GM19455 (cell line): ENCODE measurements at regions not wholly inside any gene's neighbourhood (a gene's known extent, or its start where the extent isn't known, plus 50 kb on each side); places are given as distances from the start of the nearest gene placed in this dataset.

Experiments used
- ATAC-seq: cut with Tn5 transposase; IDR thresholded peaks from one replicate; pipeline ENCODE4 v1.9.1; 2021; ENCODE audit not compliant: unreplicated experiment

- no peak for ATAC-seq
These were observed 76.4 kb downstream of the CXXC4 start for GRCh38 chr4:104418286-104418685.

GRCh38 chr4:104417357-104417882, 77.3 kb downstream of the CXXC4 start:
- ATAC-seq: no peak

- ATAC-seq: no peak
These were observed 77.9 kb downstream of the CXXC4 start for GRCh38 chr4:104416725-104417356.

- ATAC-seq: no peak
These were observed 81.2 kb downstream of the CXXC4 start for GRCh38 chr4:104413487-104413886.

GRCh38 chr4:104412344-104412743, 82.3 kb downstream of the CXXC4 start:
- ATAC-seq: no peak

GRCh38 chr4:104411502-104411901, 83.2 kb downstream of the CXXC4 start:
- no peak for ATAC-seq

GRCh38 chr4:104408878-104409277, 85.8 kb downstream of the CXXC4 start:
- ATAC-seq: no peak

GRCh38 chr4:104404361-104404760, 90.3 kb downstream of the CXXC4 start:
- no peak for ATAC-seq

- ATAC-seq: no peak
These were observed 99.5 kb downstream of the CXXC4 start for GRCh38 chr4:104395168-104395614.

GRCh38 chr4:104394406-104395167, 100.1 kb downstream of the CXXC4 start:
- no peak for ATAC-seq

GRCh38 chr4:104393655-104394324, 100.9 kb downstream of the CXXC4 start:
- ATAC-seq: no peak

GRCh38 chr4:104385713-104386112, 109.0 kb downstream of the CXXC4 start:
- ATAC-seq: no peak

- ATAC-seq: no peak
These were observed 111.7 kb downstream of the CXXC4 start for GRCh38 chr4:104382961-104383360.

GRCh38 chr4:104381729-104382128, 113.0 kb downstream of the CXXC4 start:
- no peak for ATAC-seq

- ATAC-seq: no peak
These were observed 129.1 kb downstream of the CXXC4 start for GRCh38 chr4:104365618-104366017.

GRCh38 chr4:104353481-104353880, 141.2 kb downstream of the CXXC4 start:
- no peak for ATAC-seq

GRCh38 chr4:104352211-104352610, 142.5 kb downstream of the CXXC4 start:
- ATAC-seq: no peak

GRCh38 chr4:104351706-104352105, 143.0 kb downstream of the CXXC4 start:
- ATAC-seq: no peak

- ATAC-seq: no peak
These were observed 149.0 kb downstream of the CXXC4 start for GRCh38 chr4:104345598-104346242.

GRCh38 chr4:104344342-104344980, 150.2 kb downstream of the CXXC4 start:
- ATAC-seq: no peak

GRCh38 chr4:104334410-104334809, 160.3 kb downstream of the CXXC4 start:
- no peak for ATAC-seq
